GM23338 (cell line): ENCODE measurements at regions not wholly inside any gene's neighbourhood (a gene's known extent, or its start where the extent isn't known, plus 50 kb on each side); places are given as distances from the start of the nearest gene placed in this dataset.

Source experiments
- ATAC-seq: fragments of 200-7000 bp; cut with Tn5 transposase; 3 replicates; pipeline ENCODE4 v1.9.1; 2020
- DNase-seq: peaks from one replicate; pipeline ENCODE4 v3.0.0-alpha.2; 2015; ENCODE audit warnings: low spot score
- H2AFZ ChIP-seq: fragments of 200-600 bp; sonication (generic); 2 replicates; pipeline ENCODE4 v1.8.0; 2016; ENCODE audit warnings: antibody characterized with exemption, mild to moderate bottlenecking, moderate library complexity
- H3F3A ChIP-seq: fragments of 200-600 bp; sonication (generic); replicated peaks from 2 replicates; pipeline ENCODE4 v1.8.0; 2017; ENCODE audit warnings: antibody characterized with exemption, mixed run types, low read depth
- H3K27ac ChIP-seq: fragments of 200-600 bp; sonication (generic); 2 replicates; pipeline ENCODE4 v1.6.1; 2016; ENCODE audit warnings: low read depth
- H3K27me3 ChIP-seq: fragments of 200-600 bp; sonication (generic); 2 replicates; pipeline ENCODE4 v1.8.0; 2016; ENCODE audit warnings: mild to moderate bottlenecking, mixed run types, moderate library complexity; ENCODE audit not compliant: insufficient read depth
- H3K36me3 ChIP-seq: fragments of 200-600 bp; sonication (generic); 2 replicates; pipeline ENCODE4 v1.8.0; 2016; ENCODE audit warnings: mild to moderate bottlenecking; ENCODE audit not compliant: insufficient read depth
- H3K4me1 ChIP-seq: fragments of 200-600 bp; sonication (generic); 2 replicates; pipeline ENCODE4 v1.8.0; 2016; ENCODE audit warnings: mild to moderate bottlenecking, moderate library complexity; ENCODE audit not compliant: insufficient read depth
- H3K4me2 ChIP-seq: fragments of 200-600 bp; sonication (generic); 2 replicates; pipeline ENCODE4 v1.7.1; 2017; ENCODE audit warnings: mixed run types
- H3K4me3 ChIP-seq: fragments of 200-600 bp; sonication (generic); 2 replicates; pipeline ENCODE4 v1.6.1; 2016; ENCODE audit warnings: mixed run types
- H3K79me2 ChIP-seq: fragments of 200-600 bp; sonication (generic); replicated peaks from 2 replicates; pipeline ENCODE4 v1.8.0; 2017; ENCODE audit warnings: mild to moderate bottlenecking; ENCODE audit not compliant: insufficient read depth
- H3K9me2 ChIP-seq: fragments of 200-600 bp; sonication (generic); 2 replicates; pipeline ENCODE4 v1.8.0; 2017; ENCODE audit not compliant: insufficient read depth
- H4K20me1 ChIP-seq: fragments of 200-600 bp; sonication (generic); replicated peaks from 2 replicates; pipeline ENCODE4 v1.8.0; 2017; ENCODE audit warnings: mild to moderate bottlenecking; ENCODE audit not compliant: insufficient read depth
- H3K27ac Mint-ChIP-seq: 2 replicates; pipeline ENCODE4 v1.8.0; 2020; ENCODE audit warnings: inconsistent platforms, mild to moderate bottlenecking, moderate library complexity, mixed read lengths
- H3K27me3 Mint-ChIP-seq: 3 replicates; pipeline ENCODE4 v1.8.0; 2022; ENCODE audit warnings: low read depth, mild to moderate bottlenecking, moderate library complexity, mixed read lengths, inconsistent platforms; ENCODE audit not compliant: insufficient read depth, poor library complexity
- H3K36me3 Mint-ChIP-seq: 3 replicates; pipeline ENCODE4 v1.8.0; 2021; ENCODE audit warnings: low read depth, mild to moderate bottlenecking, inconsistent platforms, moderate library complexity, mixed read lengths
- H3K4me1 Mint-ChIP-seq: 3 replicates; pipeline ENCODE4 v1.8.0; 2020; ENCODE audit warnings: mild to moderate bottlenecking, inconsistent platforms, mixed read lengths
- H3K4me3 Mint-ChIP-seq: 3 replicates; pipeline ENCODE4 v1.8.0; 2021; ENCODE audit warnings: moderate library complexity, mild to moderate bottlenecking, inconsistent platforms, mixed read lengths
- H3K9me3 Mint-ChIP-seq: 3 replicates; pipeline ENCODE4 v1.8.0; 2020; ENCODE audit warnings: moderate library complexity, mild to moderate bottlenecking, inconsistent platforms, mixed read lengths
- EZH2 ChIP-seq: fragments of 200-600 bp; sonication (generic); IDR thresholded peaks from one replicate; pipeline ENCODE4 v1.8.0; 2017; ENCODE audit warnings: antibody characterized with exemption, mild to moderate bottlenecking, low read depth; ENCODE audit not compliant: unreplicated experiment
- NANOG ChIP-seq: IDR thresholded peaks from 2 replicates; pipeline ENCODE4 v1.6.1; 2016; ENCODE audit warnings: antibody characterized with exemption, borderline replicate concordance
- STAT1 ChIP-seq: IDR thresholded peaks from one replicate; pipeline ENCODE4 v1.6.1; 2016; ENCODE audit warnings: antibody characterized with exemption; ENCODE audit not compliant: unreplicated experiment
- ZNF114 ChIP-seq: fragments of 250-450 bp; sonication (Bioruptor Pico); IDR thresholded peaks from 2 replicates; pipeline ENCODE4 v1.5.0; 2020; ENCODE audit warnings: mild to moderate bottlenecking, moderate library complexity
- ZNF331 ChIP-seq: fragments of 250-450 bp; sonication (Bioruptor Pico); IDR thresholded peaks from 2 replicates; pipeline ENCODE4 v1.5.0; 2020; ENCODE audit warnings: low read depth, mild to moderate bottlenecking, moderate library complexity
- TF ChIP-seq, protein P1 (sequence below): fragments of 250-450 bp; sonication (Bioruptor Pico); IDR thresholded peaks from 2 replicates; pipeline ENCODE4 v1.5.0; 2020; ENCODE audit warnings: mild to moderate bottlenecking, moderate library complexity
- TF ChIP-seq, protein P2 (sequence below): IDR thresholded peaks from one replicate; pipeline ENCODE4 v1.6.1; 2018; ENCODE audit warnings: antibody characterized with exemption; ENCODE audit not compliant: unreplicated experiment
- TF ChIP-seq, protein P3 (sequence below): IDR thresholded peaks from 2 replicates; pipeline ENCODE4 v1.6.1; 2016; ENCODE audit warnings: antibody characterized with exemption
- TF ChIP-seq, protein P4 (sequence below), 2 experiments: fragments of 200-600 bp in 1 of 2; sonication (generic) in 1 of 2; conservative IDR thresholded peaks; 2 replicates each; pipeline versions ENCODE4 v1.5.1 to v1.6.1; 2016 to 2017; ENCODE audit warnings: antibody characterized with exemption in 2 of 2, low read depth in 2 of 2, mild to moderate bottlenecking in 2 of 2, moderate library complexity in 1 of 2

DNA sequence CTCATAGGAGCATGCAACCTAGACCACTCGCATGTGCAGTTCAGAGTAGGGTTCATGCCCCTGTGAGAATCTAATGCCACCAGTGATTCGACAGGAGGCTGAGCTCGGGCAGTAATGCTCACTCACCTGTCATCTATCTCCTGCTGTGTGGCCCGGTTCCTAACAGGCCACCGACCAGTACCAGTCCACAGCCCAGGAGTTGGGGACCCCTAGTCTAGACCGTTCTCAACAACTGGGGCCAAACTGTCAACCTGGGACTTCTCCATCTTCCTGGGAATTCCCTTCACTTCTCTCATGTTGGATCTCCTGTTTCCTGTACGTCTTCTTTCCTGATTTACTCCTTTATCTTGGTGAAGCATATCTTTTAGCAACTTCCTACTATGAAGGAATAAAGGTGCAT lies 79.4 kb upstream of the HELT start (continued):
- TF ChIP-seq, protein P1, sequence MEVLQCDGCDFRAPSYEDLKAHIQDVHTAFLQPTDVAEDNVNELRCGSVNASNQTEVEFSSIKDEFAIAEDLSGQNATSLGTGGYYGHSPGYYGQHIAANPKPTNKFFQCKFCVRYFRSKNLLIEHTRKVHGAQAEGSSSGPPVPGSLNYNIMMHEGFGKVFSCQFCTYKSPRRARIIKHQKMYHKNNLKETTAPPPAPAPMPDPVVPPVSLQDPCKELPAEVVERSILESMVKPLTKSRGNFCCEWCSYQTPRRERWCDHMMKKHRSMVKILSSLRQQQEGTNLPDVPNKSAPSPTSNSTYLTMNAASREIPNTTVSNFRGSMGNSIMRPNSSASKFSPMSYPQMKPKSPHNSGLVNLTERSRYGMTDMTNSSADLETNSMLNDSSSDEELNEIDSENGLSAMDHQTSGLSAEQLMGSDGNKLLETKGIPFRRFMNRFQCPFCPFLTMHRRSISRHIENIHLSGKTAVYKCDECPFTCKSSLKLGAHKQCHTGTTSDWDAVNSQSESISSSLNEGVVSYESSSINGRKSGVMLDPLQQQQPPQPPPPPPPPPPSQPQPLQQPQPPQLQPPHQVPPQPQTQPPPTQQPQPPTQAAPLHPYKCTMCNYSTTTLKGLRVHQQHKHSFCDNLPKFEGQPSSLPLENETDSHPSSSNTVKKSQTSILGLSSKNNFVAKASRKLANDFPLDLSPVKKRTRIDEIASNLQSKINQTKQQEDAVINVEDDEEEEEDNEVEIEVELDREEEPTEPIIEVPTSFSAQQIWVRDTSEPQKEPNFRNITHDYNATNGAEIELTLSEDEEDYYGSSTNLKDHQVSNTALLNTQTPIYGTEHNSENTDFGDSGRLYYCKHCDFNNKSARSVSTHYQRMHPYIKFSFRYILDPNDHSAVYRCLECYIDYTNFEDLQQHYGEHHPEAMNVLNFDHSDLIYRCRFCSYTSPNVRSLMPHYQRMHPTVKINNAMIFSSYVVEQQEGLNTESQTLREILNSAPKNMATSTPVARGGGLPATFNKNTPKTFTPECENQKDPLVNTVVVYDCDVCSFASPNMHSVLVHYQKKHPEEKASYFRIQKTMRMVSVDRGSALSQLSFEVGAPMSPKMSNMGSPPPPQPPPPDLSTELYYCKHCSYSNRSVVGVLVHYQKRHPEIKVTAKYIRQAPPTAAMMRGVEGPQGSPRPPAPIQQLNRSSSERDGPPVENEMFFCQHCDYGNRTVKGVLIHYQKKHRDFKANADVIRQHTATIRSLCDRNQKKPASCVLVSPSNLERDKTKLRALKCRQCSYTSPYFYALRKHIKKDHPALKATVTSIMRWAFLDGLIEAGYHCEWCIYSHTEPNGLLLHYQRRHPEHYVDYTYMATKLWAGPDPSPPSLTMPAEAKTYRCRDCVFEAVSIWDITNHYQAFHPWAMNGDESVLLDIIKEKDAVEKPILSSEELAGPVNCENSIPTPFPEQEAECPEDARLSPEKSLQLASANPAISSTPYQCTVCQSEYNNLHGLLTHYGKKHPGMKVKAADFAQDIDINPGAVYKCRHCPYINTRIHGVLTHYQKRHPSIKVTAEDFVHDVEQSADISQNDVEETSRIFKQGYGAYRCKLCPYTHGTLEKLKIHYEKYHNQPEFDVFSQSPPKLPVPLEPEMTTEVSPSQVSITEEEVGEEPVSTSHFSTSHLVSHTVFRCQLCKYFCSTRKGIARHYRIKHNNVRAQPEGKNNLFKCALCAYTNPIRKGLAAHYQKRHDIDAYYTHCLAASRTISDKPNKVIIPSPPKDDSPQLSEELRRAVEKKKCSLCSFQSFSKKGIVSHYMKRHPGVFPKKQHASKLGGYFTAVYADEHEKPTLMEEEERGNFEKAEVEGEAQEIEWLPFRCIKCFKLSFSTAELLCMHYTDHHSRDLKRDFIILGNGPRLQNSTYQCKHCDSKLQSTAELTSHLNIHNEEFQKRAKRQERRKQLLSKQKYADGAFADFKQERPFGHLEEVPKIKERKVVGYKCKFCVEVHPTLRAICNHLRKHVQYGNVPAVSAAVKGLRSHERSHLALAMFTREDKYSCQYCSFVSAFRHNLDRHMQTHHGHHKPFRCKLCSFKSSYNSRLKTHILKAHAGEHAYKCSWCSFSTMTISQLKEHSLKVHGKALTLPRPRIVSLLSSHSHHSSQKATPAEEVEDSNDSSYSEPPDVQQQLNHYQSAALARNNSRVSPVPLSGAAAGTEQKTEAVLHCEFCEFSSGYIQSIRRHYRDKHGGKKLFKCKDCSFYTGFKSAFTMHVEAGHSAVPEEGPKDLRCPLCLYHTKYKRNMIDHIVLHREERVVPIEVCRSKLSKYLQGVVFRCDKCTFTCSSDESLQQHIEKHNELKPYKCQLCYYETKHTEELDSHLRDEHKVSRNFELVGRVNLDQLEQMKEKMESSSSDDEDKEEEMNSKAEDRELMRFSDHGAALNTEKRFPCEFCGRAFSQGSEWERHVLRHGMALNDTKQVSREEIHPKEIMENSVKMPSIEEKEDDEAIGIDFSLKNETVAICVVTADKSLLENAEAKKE (CRISPR knock-in tag), result no peak
- no peak for TF ChIP-seq STAT1
- TF ChIP-seq NANOG, result no peak

DNA sequence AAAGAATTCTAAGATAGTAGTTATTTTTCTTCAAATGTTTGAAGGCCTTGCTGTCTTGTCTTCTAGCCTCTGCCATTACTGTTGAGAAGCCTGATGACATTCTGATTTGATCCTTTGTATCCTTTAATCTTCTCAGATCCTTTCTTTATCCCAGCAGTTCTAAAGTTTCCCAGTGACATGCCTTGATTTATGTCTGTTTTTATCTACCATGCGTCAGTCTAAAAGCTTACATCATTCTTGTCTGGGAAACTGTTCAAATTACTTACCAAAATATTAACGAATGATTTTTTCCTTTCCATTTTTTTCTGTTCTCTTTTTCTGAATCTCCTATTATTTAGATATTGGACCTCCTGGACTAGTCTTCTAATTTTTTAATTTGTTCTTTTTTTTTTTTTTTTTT lies 78.3 kb upstream of the HELT start:
- no peaks in the 10 kb centered on the region for H4K20me1 ChIP-seq
- peaks cover 3% of the 10 kb centered on the region for H3K27me3 Mint-ChIP-seq
- H3K9me2 ChIP-seq, result peaks cover 6% of the 10 kb centered on the region; the same call in 1 of the 2 replicates
- no peak overlapping the region for H3K4me3 ChIP-seq
- H3K4me2 ChIP-seq, result no peak overlapping the region
- no peak overlapping the region for H3K4me3 Mint-ChIP-seq
- no peak overlapping the region for H2AFZ ChIP-seq
- no peak overlapping the region for H3K27ac ChIP-seq
- no peaks in the 10 kb centered on the region for H3K79me2 ChIP-seq
- no peaks in the 10 kb centered on the region for H3K27me3 ChIP-seq
- no peaks in the 10 kb centered on the region for H3F3A ChIP-seq
- peaks cover 3% of the 10 kb centered on the region; the same call in 1 of the 2 replicates for H3K4me1 ChIP-seq
- peaks cover 18% of the 10 kb centered on the region for H3K9me3 Mint-ChIP-seq
- ATAC-seq (no peak), DNase-seq (no peak)
- H3K4me1 Mint-ChIP-seq, result peaks cover 9% of the 10 kb centered on the region
- peaks cover 6% of the 10 kb centered on the region; the same call in 1 of the 3 replicates for H3K36me3 Mint-ChIP-seq
- H3K27ac Mint-ChIP-seq, result no peak overlapping the region
- H3K36me3 ChIP-seq, result no peaks in the 10 kb centered on the region
- no peak for TF ChIP-seq EZH2
- TF ChIP-seq ZNF331 (CRISPR knock-in tag), result no peak
- no peak for TF ChIP-seq NANOG
- TF ChIP-seq, protein P2, sequence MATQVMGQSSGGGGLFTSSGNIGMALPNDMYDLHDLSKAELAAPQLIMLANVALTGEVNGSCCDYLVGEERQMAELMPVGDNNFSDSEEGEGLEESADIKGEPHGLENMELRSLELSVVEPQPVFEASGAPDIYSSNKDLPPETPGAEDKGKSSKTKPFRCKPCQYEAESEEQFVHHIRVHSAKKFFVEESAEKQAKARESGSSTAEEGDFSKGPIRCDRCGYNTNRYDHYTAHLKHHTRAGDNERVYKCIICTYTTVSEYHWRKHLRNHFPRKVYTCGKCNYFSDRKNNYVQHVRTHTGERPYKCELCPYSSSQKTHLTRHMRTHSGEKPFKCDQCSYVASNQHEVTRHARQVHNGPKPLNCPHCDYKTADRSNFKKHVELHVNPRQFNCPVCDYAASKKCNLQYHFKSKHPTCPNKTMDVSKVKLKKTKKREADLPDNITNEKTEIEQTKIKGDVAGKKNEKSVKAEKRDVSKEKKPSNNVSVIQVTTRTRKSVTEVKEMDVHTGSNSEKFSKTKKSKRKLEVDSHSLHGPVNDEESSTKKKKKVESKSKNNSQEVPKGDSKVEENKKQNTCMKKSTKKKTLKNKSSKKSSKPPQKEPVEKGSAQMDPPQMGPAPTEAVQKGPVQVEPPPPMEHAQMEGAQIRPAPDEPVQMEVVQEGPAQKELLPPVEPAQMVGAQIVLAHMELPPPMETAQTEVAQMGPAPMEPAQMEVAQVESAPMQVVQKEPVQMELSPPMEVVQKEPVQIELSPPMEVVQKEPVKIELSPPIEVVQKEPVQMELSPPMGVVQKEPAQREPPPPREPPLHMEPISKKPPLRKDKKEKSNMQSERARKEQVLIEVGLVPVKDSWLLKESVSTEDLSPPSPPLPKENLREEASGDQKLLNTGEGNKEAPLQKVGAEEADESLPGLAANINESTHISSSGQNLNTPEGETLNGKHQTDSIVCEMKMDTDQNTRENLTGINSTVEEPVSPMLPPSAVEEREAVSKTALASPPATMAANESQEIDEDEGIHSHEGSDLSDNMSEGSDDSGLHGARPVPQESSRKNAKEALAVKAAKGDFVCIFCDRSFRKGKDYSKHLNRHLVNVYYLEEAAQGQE, result no peak
- TF ChIP-seq, protein P3, sequence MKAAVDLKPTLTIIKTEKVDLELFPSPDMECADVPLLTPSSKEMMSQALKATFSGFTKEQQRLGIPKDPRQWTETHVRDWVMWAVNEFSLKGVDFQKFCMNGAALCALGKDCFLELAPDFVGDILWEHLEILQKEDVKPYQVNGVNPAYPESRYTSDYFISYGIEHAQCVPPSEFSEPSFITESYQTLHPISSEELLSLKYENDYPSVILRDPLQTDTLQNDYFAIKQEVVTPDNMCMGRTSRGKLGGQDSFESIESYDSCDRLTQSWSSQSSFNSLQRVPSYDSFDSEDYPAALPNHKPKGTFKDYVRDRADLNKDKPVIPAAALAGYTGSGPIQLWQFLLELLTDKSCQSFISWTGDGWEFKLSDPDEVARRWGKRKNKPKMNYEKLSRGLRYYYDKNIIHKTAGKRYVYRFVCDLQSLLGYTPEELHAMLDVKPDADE, result no peak
- no peak for TF ChIP-seq STAT1
- no peak for TF ChIP-seq ZNF114 (CRISPR knock-in tag)
- TF ChIP-seq, protein P4, sequence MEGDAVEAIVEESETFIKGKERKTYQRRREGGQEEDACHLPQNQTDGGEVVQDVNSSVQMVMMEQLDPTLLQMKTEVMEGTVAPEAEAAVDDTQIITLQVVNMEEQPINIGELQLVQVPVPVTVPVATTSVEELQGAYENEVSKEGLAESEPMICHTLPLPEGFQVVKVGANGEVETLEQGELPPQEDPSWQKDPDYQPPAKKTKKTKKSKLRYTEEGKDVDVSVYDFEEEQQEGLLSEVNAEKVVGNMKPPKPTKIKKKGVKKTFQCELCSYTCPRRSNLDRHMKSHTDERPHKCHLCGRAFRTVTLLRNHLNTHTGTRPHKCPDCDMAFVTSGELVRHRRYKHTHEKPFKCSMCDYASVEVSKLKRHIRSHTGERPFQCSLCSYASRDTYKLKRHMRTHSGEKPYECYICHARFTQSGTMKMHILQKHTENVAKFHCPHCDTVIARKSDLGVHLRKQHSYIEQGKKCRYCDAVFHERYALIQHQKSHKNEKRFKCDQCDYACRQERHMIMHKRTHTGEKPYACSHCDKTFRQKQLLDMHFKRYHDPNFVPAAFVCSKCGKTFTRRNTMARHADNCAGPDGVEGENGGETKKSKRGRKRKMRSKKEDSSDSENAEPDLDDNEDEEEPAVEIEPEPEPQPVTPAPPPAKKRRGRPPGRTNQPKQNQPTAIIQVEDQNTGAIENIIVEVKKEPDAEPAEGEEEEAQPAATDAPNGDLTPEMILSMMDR (conservative IDR thresholded peaks at IDR 0.05; ENCODE audit: low read depth in 2 of 2), result no peak
